ENCODE measurements at regions not wholly inside any gene's neighbourhood (a gene's known extent, or its start where the extent isn't known, plus 50 kb on each side); places are given as distances from the start of the nearest gene placed in this dataset.
"Not testable (repeated sequence)": the region's sequence is repeated elsewhere in the genome, so short reads cannot be mapped to it uniquely, and the experiment has no call there.

DNA sequence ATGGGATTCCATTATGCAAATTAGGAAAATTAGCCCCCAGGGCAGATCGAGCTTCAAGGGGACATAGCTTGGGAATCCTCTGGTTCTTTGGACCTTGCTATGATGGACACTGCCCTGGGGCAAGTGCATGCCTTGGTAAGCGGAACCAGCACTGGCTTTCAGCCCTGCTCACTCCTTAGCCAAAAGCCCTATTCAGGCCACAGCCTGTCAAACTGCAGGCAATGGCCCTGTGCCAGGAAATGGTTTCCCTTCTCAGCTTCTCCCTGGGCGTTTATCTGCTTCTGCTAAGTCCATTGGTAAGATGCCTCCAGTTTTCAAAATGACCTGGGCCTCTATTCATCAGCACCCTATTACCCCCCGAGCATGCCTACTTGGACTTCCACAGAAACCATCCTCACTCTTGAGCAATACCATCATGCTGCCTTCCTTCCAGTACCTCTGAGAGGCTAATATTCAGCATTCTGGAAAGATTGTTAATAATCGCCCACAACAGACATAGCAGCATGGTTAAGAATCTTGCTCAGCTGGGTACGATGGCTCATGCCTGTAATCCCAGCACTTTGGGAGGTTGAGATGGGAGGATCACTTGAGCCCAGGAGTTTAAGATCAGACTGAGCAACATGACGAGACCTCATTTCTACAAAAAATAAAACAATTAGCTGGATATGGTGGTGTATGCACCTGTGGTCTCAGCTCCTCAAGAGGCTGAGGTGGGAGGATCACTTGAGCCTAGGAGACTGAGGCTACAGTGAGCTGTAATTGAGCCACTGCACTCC lies 918.6 kb upstream of the AUTS2 start:
- peak in 17 of 42 donors; percentile 9 to 53 (median 20) for DNase-seq
- intact Hi-C loops (cut with DNase I), result no loop called here

DNA sequence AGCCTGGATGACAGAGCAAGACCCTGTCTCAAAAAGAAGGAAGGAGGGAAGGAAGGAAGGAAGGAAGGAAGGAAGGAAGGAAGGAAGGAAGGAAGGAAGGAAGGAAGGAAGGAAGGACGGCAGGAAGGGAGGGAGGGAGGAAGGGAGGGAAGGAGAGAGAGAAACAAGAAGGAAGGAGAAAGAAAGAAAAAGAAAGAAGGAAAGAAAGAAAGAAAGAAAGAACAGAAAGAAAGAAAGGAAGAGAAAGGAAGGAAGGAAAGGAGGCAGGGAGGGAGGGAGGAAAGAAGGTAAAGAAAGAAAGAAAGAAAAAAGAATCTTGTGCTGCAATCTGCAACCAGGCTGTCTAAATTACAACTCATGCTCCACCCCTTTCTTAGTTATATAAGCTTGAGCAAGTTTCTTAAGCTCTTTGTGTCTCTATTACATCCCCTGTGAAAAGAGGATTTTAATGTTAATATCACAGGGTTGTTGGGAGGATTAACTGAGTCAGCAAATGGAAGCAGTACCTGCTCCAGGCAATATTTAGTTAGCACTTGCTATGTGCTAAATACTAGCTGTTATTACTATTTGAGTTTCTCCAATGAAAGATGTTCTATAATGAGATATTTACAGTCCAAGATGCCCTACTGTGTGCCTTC lies 917.9 kb upstream of the AUTS2 start:
- intact Hi-C loops (cut with DNase I), result no loop called here
- no peak for DNase-seq

DNA sequence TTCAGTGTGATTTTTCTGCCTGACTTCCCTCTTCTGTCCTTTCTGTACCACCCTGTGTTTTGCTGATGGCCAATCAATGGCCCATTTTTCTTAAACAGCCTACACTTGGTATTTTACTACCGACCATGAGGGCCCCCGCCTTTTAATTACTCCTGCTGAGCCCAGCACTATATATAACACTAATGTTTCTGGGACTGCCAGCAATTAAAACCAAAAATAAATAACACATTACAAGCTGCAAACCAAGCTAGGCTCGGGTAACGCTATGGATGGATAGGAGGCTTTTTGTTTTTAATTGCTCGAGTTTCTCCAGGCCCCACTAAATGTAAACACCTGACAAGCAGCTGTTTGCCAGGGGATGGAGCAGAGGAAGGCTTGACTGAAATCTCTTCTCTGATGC lies 915.4 kb upstream of the AUTS2 start:
- no peak for DNase-seq
- intact Hi-C loops (cut with DNase I), result no loop called here

DNA sequence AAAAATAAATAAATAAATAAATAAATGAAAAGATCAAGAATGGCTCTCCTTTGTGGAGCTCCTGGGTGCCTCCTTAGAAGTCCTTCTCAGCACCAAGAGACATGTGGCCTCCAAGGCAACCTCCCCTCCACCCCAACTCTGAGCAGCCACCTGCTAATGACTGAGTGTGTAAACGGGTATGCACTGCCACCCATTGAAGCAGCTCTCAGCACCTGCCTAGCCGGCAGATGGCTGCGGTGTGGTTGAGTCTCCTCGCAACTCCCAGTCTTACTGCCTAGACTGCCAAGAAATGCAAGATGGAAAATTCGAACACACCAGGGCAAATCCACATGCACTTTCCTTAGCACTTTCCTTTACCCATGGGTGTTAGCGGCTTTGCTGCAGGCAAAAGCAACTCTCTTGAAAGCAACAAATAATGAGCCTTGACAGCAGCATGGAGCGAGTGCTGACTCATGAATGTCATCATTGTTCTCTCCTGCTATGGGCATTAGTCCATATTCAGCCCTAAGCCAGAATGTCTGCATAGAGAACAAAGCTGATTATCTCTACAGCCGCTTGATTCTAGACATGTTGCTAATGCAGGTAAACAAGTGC lies 913.9 kb upstream of the AUTS2 start:
- DNase-seq, result peak in 34 of 42 donors; percentile 13 to 83 (median 44)
- intact Hi-C loops (cut with DNase I), result no loop called here

DNA sequence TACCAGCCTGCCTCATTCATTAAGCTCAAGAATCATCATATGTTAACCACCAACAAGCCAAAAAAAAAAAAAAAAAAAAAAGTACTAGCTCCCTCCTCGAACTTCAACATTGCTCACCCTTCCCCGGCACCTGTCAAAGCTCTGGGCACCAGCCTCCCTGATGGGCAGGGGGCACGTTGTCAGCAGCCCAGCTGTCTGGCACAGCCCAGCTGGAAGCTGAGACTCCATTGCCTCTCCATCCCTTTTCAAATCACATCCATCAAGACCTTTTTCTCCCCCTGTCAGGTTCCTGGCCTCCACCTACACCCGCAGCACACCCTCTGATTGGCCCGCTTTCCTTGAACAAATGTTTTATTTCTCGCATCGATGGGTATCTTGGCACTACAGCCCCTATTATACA lies 913.3 kb upstream of the AUTS2 start:
- intact Hi-C loops (cut with DNase I), result no loop called here
- peak in 1 of 42 donors; percentile 17 for DNase-seq

DNA sequence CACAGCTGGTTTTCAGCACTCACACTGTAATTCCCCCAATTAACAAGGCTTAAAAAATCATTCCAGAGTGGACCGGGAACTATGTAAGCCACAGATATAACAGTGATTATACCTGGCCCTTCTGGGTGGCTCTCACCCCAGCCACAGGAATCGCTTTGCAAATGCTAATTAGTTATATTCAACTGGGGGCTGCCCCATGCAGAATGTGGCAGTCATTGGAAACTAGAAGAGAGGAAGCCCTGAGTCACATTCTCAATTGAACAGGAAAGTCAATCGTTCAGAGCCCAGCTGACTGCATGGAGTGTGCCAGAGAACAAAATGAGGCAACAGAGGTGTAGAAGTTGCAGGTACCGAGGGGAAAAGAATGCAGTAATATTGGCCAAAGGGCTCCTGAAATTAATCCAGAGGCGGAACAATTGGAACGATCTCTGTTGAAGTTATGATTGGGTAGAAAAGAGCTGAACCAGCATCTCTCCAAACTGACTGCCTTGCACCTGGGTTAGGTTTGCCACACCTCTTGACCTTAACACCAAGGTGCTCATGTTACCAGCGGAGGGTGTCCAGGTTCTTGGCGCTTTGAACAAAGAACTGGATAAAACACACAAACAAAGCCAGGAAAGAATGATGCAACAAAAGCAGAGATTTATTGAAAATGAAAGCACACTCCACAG lies 909.7 kb upstream of the AUTS2 start:
- no peak for DNase-seq
- intact Hi-C loops (cut with DNase I), result no loop called here

DNA sequence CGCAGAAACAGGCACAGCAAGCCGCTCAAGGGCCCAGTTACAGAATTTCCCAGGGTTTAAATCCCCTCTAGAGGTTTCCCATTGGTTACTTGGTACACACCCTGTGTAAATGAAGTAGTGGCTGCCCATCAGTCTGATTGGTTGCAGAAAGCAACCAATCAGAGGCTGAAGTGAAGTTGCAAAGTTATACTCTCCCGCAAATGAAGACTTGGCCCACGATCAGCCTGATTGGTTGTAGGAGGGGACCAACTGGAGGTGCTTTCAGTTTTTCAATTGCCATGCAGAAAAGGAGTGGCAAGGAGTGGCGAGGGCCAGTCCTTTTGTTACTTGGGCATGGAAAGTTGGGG lies 909.2 kb upstream of the AUTS2 start:
- intact Hi-C loops (cut with DNase I), result no loop called here
- no peak for DNase-seq

DNA sequence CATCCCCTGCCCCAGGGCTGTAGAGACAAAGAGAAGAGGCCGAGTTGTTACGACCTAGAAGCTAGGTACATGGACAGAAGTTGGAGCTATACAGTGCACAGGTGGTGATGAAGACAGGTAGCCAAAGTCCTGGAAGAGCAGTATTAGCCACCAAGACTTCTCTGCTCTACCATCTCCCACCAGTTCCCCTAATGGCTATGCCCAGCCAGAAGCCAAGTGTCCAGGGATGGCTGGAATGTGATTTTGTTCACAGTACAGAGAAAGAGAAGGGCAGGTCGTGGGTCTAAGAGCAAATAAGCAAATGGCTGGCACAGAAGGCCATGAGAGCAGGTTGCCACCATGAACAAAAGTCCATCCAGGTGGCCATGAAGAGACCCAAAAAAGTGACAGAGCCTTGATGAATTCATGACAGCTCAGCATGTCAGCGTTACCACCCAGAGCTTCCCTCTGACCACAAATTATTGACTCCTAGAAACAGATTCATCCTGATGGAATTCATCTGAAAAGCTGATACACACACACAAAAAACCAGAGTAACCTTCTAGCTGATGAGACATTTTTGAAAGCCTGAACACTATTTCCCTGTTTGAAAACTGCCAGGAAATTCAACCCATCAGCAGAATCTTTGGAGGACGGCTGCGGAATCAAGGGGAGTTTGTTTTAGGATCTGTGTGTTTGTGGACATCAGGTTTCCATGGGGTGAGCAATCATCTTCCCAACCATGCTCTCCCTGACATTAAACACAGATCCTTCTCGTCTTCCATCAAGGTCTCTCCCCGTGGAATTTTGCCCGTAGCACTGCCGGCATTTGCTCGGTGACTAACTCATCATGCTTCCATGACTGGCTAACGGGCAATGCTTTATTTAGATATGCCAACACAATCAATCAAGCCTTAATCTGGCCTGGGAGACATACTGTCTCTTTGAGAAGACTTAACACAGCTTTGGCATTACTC lies 906.7 kb upstream of the AUTS2 start:
- DNase-seq, result no peak
- intact Hi-C loops (cut with DNase I), result no loop called here

DNA sequence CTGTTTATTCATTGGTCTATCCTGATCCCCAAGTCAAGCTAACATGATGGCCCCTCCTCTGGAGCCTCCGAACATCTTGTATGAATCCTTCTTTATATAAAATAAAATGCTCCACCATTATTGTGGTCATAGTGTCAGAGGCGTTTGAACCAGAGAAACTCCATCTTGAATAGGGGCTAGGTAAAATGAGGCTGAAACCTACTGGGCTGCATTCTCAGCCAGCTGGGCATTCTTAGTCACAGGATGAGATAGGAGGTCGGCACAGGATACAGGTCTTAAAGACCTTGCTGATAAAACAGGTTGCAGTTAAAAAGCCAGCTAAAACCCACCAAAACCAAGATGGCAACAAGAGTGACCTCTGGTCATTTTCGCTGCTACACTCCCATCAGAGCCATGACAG lies 905.8 kb upstream of the AUTS2 start:
- no peak for DNase-seq
- intact Hi-C loops (cut with DNase I), result no loop called here

DNA sequence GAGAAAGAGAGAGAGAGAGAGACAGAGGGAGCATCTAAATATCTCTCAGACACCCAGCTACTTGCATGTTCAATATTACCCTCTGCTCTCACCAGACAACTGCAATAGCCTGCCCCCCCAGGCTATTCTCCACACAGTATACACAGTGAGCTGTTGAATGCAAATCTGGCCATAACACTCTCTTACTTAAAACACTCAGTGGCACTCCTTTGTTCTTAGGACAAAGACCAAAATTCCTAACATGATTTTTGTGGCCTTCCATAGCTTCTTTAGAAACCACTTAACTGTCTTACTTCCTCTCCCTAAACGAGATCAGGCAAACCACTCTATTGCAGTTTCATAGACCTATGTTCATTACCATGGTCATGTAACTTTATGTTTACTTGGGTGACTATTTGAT lies 903.6 kb upstream of the AUTS2 start:
- DNase-seq, result no peak
- intact Hi-C loops (cut with DNase I), result no loop called here

DNA sequence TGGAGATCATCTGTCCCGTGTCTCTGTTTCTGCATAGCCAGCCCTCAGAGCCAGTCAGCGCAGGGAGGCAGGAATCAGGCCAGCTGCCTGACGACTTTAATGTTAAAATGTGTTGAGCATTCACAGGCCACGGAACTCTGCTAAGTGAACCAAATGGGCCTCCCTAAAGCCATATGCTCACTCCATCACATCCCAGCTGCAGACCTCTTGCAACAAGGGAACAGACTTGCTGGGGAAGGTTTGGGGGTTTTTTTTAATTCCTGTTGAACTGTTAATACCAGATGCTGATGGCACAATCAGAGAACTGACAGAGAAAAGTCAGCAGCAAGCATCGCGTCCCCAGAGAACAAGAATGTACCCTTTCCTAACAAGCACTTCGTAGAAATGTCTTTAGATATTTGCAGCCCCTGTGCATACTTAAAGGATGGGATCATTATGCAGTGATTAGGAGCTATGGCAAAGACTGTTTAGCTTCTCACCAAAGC lies 900.4 kb upstream of the AUTS2 start:
- DNase-seq, result no peak

DNA sequence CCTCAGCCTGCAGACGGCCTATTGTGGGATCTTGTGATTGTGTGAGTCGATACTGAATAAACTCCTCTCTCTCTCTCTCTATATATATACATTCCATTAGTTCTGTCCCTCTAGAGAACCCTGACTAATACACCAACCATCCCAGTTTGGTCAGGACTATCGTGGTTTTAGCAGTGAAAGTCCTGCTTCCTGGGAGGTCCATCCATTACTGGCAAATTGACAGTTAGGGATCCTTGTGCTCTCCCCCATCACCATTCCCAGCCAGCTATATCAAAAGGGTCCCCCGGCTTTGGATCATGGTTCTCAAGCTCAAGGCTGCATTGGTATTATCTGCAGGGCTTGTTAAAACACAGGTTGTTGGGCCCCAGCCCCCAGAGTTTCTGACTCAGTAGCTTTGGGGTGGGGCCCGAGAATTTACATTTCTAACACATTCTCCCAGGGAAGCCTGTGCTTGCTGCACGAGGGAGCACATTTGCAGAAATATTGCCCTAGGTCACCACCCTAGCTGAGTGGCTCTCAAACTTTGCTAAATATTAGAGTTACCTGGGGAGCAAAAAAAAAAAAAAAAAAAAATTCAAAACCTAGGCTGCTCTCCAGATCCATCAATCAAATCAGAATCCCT lies 899.1 kb upstream of the AUTS2 start:
- intact Hi-C loops (cut with DNase I), result no loop called here
- no peak for DNase-seq

More for the DNA sequence above, 900.4 kb upstream of the AUTS2 start:
- intact Hi-C loops (cut with DNase I), result no loop called here

DNA sequence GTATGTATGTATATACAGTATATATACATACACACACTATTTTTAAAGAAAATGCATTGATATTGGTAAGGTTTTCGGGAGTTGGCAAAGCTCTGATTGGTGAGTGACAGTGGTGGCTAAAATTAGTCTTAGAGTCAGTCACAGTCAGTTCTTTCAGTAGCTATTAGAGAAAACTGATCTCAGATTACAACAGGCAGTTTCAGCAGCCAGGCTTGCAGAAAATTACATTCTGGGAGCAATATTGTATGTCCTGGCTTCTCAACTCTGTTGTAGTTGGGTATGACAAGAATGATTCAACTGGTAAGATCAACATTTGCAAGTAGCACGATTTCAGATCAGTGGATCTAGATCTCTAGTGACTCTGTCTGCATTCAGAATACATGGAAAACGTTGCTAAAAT lies 897.9 kb upstream of the AUTS2 start:
- intact Hi-C loops (cut with DNase I), result no loop called here
- no peak for DNase-seq

DNA sequence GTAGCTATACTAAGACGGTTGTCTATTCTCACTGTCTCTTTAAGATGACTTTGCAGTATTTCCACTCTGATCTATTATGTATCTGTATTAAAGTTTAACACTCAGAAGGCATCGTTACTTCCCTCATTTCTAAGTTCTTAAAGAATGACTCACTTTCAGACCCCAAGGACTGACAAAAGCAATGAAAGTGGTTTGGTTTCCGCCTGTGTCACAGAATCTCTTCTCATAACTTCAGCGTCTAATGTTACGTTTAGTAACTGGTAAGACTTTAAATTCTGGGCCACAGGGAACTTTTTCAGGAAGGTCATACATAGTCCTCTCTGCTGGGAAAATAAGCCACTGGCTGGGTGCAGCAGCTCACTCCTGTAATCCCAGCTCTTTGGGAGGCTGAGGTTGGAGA lies 892.0 kb upstream of the AUTS2 start:
- intact Hi-C loops (cut with DNase I), result no loop called here
- DNase-seq, result no peak

DNA sequence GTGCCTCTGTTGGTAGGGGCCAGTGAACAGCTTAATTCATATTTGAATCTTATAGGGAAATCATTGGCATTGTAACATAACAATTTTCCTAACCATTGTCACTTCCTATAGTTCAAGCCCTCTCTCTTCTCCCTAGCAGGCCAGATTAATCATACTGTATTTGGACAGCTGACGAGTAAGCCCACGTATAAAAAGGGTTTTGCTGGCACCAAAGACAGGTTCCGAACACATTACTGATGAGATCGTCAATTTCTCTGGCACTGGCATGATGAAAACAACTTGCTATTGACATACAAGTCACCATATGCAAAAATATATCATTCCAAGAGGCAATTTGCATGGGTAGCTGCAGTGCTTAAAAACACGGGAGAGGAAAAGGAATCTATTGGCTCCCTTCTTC lies 891.1 kb upstream of the AUTS2 start:
- intact Hi-C loops (cut with DNase I), result no loop called here
- no peak for DNase-seq

DNA sequence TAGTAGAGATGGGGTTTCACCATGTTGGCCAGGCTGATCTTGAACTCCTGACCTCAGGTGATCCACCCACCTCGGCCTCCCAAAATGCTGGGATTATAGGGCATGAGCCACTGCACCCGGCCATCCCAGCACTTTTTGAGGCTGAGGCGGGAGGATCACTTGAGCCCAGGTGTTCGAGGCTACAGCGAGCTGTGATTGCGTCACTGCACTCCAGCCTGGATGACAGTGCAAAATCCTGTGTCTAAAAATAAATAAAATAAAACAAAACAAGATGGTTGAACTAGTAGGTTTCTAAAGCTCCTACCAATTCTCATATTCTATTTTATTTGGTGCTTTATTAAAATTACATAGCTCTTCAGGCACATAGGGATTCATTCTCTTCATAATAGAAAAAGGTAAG lies 890.3 kb upstream of the AUTS2 start:
- no peak for DNase-seq
- intact Hi-C loops (cut with DNase I), result no loop called here

DNA sequence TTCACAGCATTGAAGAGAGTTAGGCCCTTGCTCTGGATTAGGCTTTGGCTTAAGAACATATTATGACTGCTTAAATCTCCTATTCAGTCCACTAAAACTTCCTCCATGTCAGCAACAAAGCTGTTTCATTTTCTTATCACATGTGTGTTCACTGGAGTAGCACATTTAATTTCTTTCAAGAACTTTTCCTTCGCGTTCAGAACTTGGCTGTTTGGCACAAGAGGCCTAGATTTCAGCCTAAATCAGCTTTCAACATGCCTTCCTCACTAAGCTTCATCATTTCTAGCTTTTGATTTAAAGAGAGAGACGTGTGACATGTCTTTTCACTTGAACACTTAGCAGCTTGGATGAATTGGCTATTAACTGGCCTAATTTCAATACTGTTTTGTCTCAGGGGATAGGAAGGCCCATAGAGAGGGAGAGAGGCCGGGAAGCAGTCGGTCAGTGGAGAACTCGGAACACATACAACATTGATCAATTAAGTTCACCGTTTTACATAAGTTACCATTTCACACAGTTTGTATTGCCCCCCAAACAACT lies 885.2 kb upstream of the AUTS2 start:
- DNase-seq, result no peak
- intact Hi-C loops (cut with DNase I), result no loop called here

DNA sequence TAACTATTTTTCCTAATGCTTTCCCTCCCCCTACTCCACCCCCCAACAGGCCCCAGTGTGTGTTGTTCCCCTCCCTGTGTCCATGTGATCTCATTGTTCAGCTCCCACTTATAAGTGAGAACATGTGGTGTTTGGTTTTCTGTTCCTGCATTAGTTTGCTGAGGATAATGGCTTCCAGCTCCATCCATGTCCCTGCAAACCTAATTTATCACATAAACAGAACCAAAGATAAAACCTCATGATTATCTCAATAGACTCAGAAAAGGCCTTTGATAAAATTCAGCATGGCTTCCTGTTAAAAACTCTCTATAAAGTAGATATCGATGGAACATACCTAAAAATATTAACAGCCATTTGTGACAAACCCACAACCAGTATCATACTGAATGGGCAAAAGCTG lies 884.1 kb upstream of the AUTS2 start:
- intact Hi-C loops (cut with DNase I); DNase-seq: not testable (repeated sequence)

Measured in head of caudate nucleus (tissue), 42 donors.